T-helper 2 cell treated with Interferon-gamma antibody and Interleukin-4, amounts not matched to agents 5 μg/mL and 100 μg/mL, for 36 hours (primary cell): ENCODE measurements at regions not wholly inside any gene's neighbourhood (a gene's known extent, or its start where the extent isn't known, plus 50 kb on each side); places are given as distances from the start of the nearest gene placed in this dataset.

Experiments used
- DNase-seq: peaks from one replicate; pipeline ENCODE4 v3.0.0; 2021; ENCODE audit warnings: low spot score
- H3K27ac Mint-ChIP-seq: one replicate; pipeline ENCODE4 v1.8.0; 2021; ENCODE audit warnings: mild to moderate bottlenecking, mixed read lengths
- H3K27me3 Mint-ChIP-seq: one replicate; pipeline ENCODE4 v1.8.0; 2021; ENCODE audit warnings: low read depth, mixed read lengths
- H3K36me3 Mint-ChIP-seq: one replicate; pipeline ENCODE4 v1.8.0; 2021; ENCODE audit warnings: low read depth, mixed read lengths
- H3K4me1 Mint-ChIP-seq: one replicate; pipeline ENCODE4 v1.8.0; 2021; ENCODE audit warnings: low read depth, mixed read lengths
- H3K4me3 Mint-ChIP-seq: one replicate; pipeline ENCODE4 v1.8.0; 2022; ENCODE audit warnings: mild to moderate bottlenecking, moderate library complexity, mixed read lengths
- H3K9me3 Mint-ChIP-seq: one replicate; pipeline ENCODE4 v1.8.0; 2021; ENCODE audit warnings: mixed read lengths

GRCh38 chrX:30939928-30940327 lies 50.9 kb upstream of the TAB3 start:
- Mint-ChIP-seq H3K36me3 (no peaks in the 10 kb centered on the region), H3K4me3 (no peak overlapping the region), H3K9me3 (no peaks in the 10 kb centered on the region), H3K27ac (no peak overlapping the region), H3K4me1 (no peaks in the 10 kb centered on the region), H3K27me3 (no peaks in the 10 kb centered on the region)
- no peak for DNase-seq
